ENCODE measurements at regions not wholly inside any gene's neighbourhood (a gene's known extent, or its start where the extent isn't known, plus 50 kb on each side); places are given as distances from the start of the nearest gene placed in this dataset.

GRCh38 chr6:156352861-156353260 is 424.3 kb upstream of the ARID1B start:
- in situ Hi-C loops (cut with MboI; ENCODE audit: low pct_unique_long_range_greater_than_20kb, low sequenced_read_pairs): no loop called here

GRCh38 chr6:156351346-156351966 is 425.7 kb upstream of the ARID1B start:
- in situ Hi-C loops (cut with MboI; ENCODE audit: low pct_unique_long_range_greater_than_20kb, low sequenced_read_pairs): no loop called here
- DNase-seq: no peak

More at GRCh38 chr6:156352861-156353260, 424.3 kb upstream of the ARID1B start:
- no peak for DNase-seq

GRCh38 chr6:156350337-156350736 is 426.8 kb upstream of the ARID1B start:
- in situ Hi-C loops (cut with MboI; ENCODE audit: low pct_unique_long_range_greater_than_20kb, low sequenced_read_pairs): no loop called here
- no peak for DNase-seq

GRCh38 chr6:156348849-156349248 is 428.3 kb upstream of the ARID1B start:
- in situ Hi-C loops (cut with MboI; ENCODE audit: low pct_unique_long_range_greater_than_20kb, low sequenced_read_pairs): no loop called here
- DNase-seq: no peak

GRCh38 chr6:156348424-156348823 is 428.8 kb upstream of the ARID1B start:
- no peak for DNase-seq
- in situ Hi-C loops (cut with MboI; ENCODE audit: low pct_unique_long_range_greater_than_20kb, low sequenced_read_pairs): no loop called here

- DNase-seq: no peak
- in situ Hi-C loops (cut with MboI; ENCODE audit: low pct_unique_long_range_greater_than_20kb, low sequenced_read_pairs): no loop called here
Observed at GRCh38 chr6:156347656-156348055, 429.5 kb upstream of the ARID1B start.

- in situ Hi-C loops (cut with MboI; ENCODE audit: low pct_unique_long_range_greater_than_20kb, low sequenced_read_pairs): no loop called here
- no peak for DNase-seq
Observed at GRCh38 chr6:156347246-156347645, 429.9 kb upstream of the ARID1B start.

GRCh38 chr6:156345700-156346099 is 431.5 kb upstream of the ARID1B start:
- in situ Hi-C loops (cut with MboI; ENCODE audit: low pct_unique_long_range_greater_than_20kb, low sequenced_read_pairs): no loop called here
- no peak for DNase-seq

- DNase-seq: no peak
- in situ Hi-C loops (cut with MboI; ENCODE audit: low pct_unique_long_range_greater_than_20kb, low sequenced_read_pairs): no loop called here
Observed at GRCh38 chr6:156344491-156344890, 432.7 kb upstream of the ARID1B start.

GRCh38 chr6:156337801-156338200 is 439.4 kb upstream of the ARID1B start:
- in situ Hi-C loops (cut with MboI; ENCODE audit: low pct_unique_long_range_greater_than_20kb, low sequenced_read_pairs): no loop called here
- no peak for DNase-seq

- no peak for DNase-seq
- in situ Hi-C loops (cut with MboI; ENCODE audit: low pct_unique_long_range_greater_than_20kb, low sequenced_read_pairs): no loop called here
Observed at GRCh38 chr6:156336733-156337132, 440.4 kb upstream of the ARID1B start.

- no peak for DNase-seq
- in situ Hi-C loops (cut with MboI; ENCODE audit: low pct_unique_long_range_greater_than_20kb, low sequenced_read_pairs): no loop called here
Observed at GRCh38 chr6:156336089-156336488, 441.1 kb upstream of the ARID1B start.

GRCh38 chr6:156334966-156335365 is 442.2 kb upstream of the ARID1B start:
- no peak for DNase-seq
- in situ Hi-C loops (cut with MboI; ENCODE audit: low pct_unique_long_range_greater_than_20kb, low sequenced_read_pairs): no loop called here

GRCh38 chr6:156319707-156320106 is 457.5 kb upstream of the ARID1B start:
- DNase-seq: no peak
- in situ Hi-C loops (cut with MboI; ENCODE audit: low pct_unique_long_range_greater_than_20kb, low sequenced_read_pairs): no loop called here

GRCh38 chr6:156316583-156317125 is 460.5 kb upstream of the ARID1B start:
- no peak for DNase-seq
- in situ Hi-C loops (cut with MboI; ENCODE audit: low pct_unique_long_range_greater_than_20kb, low sequenced_read_pairs): no loop called here

GRCh38 chr6:156315146-156315545 is 462.0 kb upstream of the ARID1B start:
- in situ Hi-C loops (cut with MboI; ENCODE audit: low pct_unique_long_range_greater_than_20kb, low sequenced_read_pairs): no loop called here
- no peak for DNase-seq

GRCh38 chr6:156313037-156313436 is 464.1 kb upstream of the ARID1B start:
- DNase-seq: no peak
- in situ Hi-C loops (cut with MboI; ENCODE audit: low pct_unique_long_range_greater_than_20kb, low sequenced_read_pairs): no loop called here

- in situ Hi-C loops (cut with MboI; ENCODE audit: low pct_unique_long_range_greater_than_20kb, low sequenced_read_pairs): no loop called here
- DNase-seq: no peak
Observed at GRCh38 chr6:156311291-156311690, 465.9 kb upstream of the ARID1B start.

GRCh38 chr6:156310701-156311100 is 466.5 kb upstream of the ARID1B start:
- in situ Hi-C loops (cut with MboI; ENCODE audit: low pct_unique_long_range_greater_than_20kb, low sequenced_read_pairs): no loop called here

GRCh38 chr6:156309017-156309416 is 468.2 kb upstream of the ARID1B start:
- in situ Hi-C loops (cut with MboI; ENCODE audit: low pct_unique_long_range_greater_than_20kb, low sequenced_read_pairs): no loop called here
- DNase-seq: no peak

More at GRCh38 chr6:156310701-156311100, 466.5 kb upstream of the ARID1B start:
- no peak for DNase-seq

- no peak for DNase-seq
- in situ Hi-C loops (cut with MboI; ENCODE audit: low pct_unique_long_range_greater_than_20kb, low sequenced_read_pairs): no loop called here
Observed at GRCh38 chr6:156308604-156309003, 468.6 kb upstream of the ARID1B start.

All from KBM-7 (cell line).